GM23338 (cell line): ENCODE measurements at regions not wholly inside any gene's neighbourhood (a gene's known extent, or its start where the extent isn't known, plus 50 kb on each side); places are given as distances from the start of the nearest gene placed in this dataset.

Experiments
- ATAC-seq: fragments of 200-7000 bp; cut with Tn5 transposase; 3 replicates; pipeline ENCODE4 v1.9.1; 2020
- DNase-seq: peaks from one replicate; pipeline ENCODE4 v3.0.0-alpha.2; 2015; ENCODE audit warnings: low spot score
- H2AFZ ChIP-seq: fragments of 200-600 bp; sonication (generic); 2 replicates; pipeline ENCODE4 v1.8.0; 2016; ENCODE audit warnings: antibody characterized with exemption, mild to moderate bottlenecking, moderate library complexity
- H3F3A ChIP-seq: fragments of 200-600 bp; sonication (generic); replicated peaks from 2 replicates; pipeline ENCODE4 v1.8.0; 2017; ENCODE audit warnings: antibody characterized with exemption, mixed run types, low read depth
- H3K27ac ChIP-seq: fragments of 200-600 bp; sonication (generic); 2 replicates; pipeline ENCODE4 v1.6.1; 2016; ENCODE audit warnings: low read depth
- H3K27me3 ChIP-seq: fragments of 200-600 bp; sonication (generic); 2 replicates; pipeline ENCODE4 v1.8.0; 2016; ENCODE audit warnings: mild to moderate bottlenecking, mixed run types, moderate library complexity; ENCODE audit not compliant: insufficient read depth
- H3K36me3 ChIP-seq: fragments of 200-600 bp; sonication (generic); 2 replicates; pipeline ENCODE4 v1.8.0; 2016; ENCODE audit warnings: mild to moderate bottlenecking; ENCODE audit not compliant: insufficient read depth
- H3K4me1 ChIP-seq: fragments of 200-600 bp; sonication (generic); 2 replicates; pipeline ENCODE4 v1.8.0; 2016; ENCODE audit warnings: mild to moderate bottlenecking, moderate library complexity; ENCODE audit not compliant: insufficient read depth
- H3K4me2 ChIP-seq: fragments of 200-600 bp; sonication (generic); 2 replicates; pipeline ENCODE4 v1.7.1; 2017; ENCODE audit warnings: mixed run types
- H3K4me3 ChIP-seq: fragments of 200-600 bp; sonication (generic); 2 replicates; pipeline ENCODE4 v1.6.1; 2016; ENCODE audit warnings: mixed run types
- H3K79me2 ChIP-seq: fragments of 200-600 bp; sonication (generic); replicated peaks from 2 replicates; pipeline ENCODE4 v1.8.0; 2017; ENCODE audit warnings: mild to moderate bottlenecking; ENCODE audit not compliant: insufficient read depth
- H3K9me2 ChIP-seq: fragments of 200-600 bp; sonication (generic); 2 replicates; pipeline ENCODE4 v1.8.0; 2017; ENCODE audit not compliant: insufficient read depth
- H4K20me1 ChIP-seq: fragments of 200-600 bp; sonication (generic); replicated peaks from 2 replicates; pipeline ENCODE4 v1.8.0; 2017; ENCODE audit warnings: mild to moderate bottlenecking; ENCODE audit not compliant: insufficient read depth
- H3K27ac Mint-ChIP-seq: 2 replicates; pipeline ENCODE4 v1.8.0; 2020; ENCODE audit warnings: inconsistent platforms, mild to moderate bottlenecking, moderate library complexity, mixed read lengths
- H3K27me3 Mint-ChIP-seq: 3 replicates; pipeline ENCODE4 v1.8.0; 2022; ENCODE audit warnings: low read depth, mild to moderate bottlenecking, moderate library complexity, mixed read lengths, inconsistent platforms; ENCODE audit not compliant: insufficient read depth, poor library complexity
- H3K36me3 Mint-ChIP-seq: 3 replicates; pipeline ENCODE4 v1.8.0; 2021; ENCODE audit warnings: low read depth, mild to moderate bottlenecking, inconsistent platforms, moderate library complexity, mixed read lengths
- H3K4me1 Mint-ChIP-seq: 3 replicates; pipeline ENCODE4 v1.8.0; 2020; ENCODE audit warnings: mild to moderate bottlenecking, inconsistent platforms, mixed read lengths
- H3K4me3 Mint-ChIP-seq: 3 replicates; pipeline ENCODE4 v1.8.0; 2021; ENCODE audit warnings: moderate library complexity, mild to moderate bottlenecking, inconsistent platforms, mixed read lengths
- H3K9me3 Mint-ChIP-seq: 3 replicates; pipeline ENCODE4 v1.8.0; 2020; ENCODE audit warnings: moderate library complexity, mild to moderate bottlenecking, inconsistent platforms, mixed read lengths
- CREB1 ChIP-seq: fragments of 250-450 bp; sonication (Bioruptor Pico); IDR thresholded peaks from 2 replicates; pipeline ENCODE4 v1.5.0; 2020; ENCODE audit warnings: low read depth, mild to moderate bottlenecking, moderate library complexity
- EZH2 ChIP-seq: fragments of 200-600 bp; sonication (generic); IDR thresholded peaks from one replicate; pipeline ENCODE4 v1.8.0; 2017; ENCODE audit warnings: antibody characterized with exemption, mild to moderate bottlenecking, low read depth; ENCODE audit not compliant: unreplicated experiment
- EZH2phosphoT487 ChIP-seq: fragments of 200-600 bp; sonication (generic); IDR thresholded peaks from one replicate; pipeline ENCODE4 v1.8.1; 2018; ENCODE audit warnings: antibody characterized with exemption; ENCODE audit not compliant: unreplicated experiment
- JUNB ChIP-seq: IDR thresholded peaks from one replicate; pipeline ENCODE4 v1.6.1; 2016; ENCODE audit warnings: antibody characterized with exemption; ENCODE audit not compliant: unreplicated experiment
- NANOG ChIP-seq: IDR thresholded peaks from 2 replicates; pipeline ENCODE4 v1.6.1; 2016; ENCODE audit warnings: antibody characterized with exemption, borderline replicate concordance
- POLR2AphosphoS5 ChIP-seq: IDR thresholded peaks from 2 replicates; pipeline ENCODE4 v1.6.1; 2016; ENCODE audit warnings: antibody characterized with exemption, low read depth
- STAT1 ChIP-seq: IDR thresholded peaks from one replicate; pipeline ENCODE4 v1.6.1; 2016; ENCODE audit warnings: antibody characterized with exemption; ENCODE audit not compliant: unreplicated experiment
- ZNF114 ChIP-seq: fragments of 250-450 bp; sonication (Bioruptor Pico); IDR thresholded peaks from 2 replicates; pipeline ENCODE4 v1.5.0; 2020; ENCODE audit warnings: mild to moderate bottlenecking, moderate library complexity
- ZNF331 ChIP-seq: fragments of 250-450 bp; sonication (Bioruptor Pico); IDR thresholded peaks from 2 replicates; pipeline ENCODE4 v1.5.0; 2020; ENCODE audit warnings: low read depth, mild to moderate bottlenecking, moderate library complexity
- ZNF462 ChIP-seq: fragments of 250-450 bp; sonication (Bioruptor Pico); IDR thresholded peaks from 2 replicates; pipeline ENCODE4 v1.5.0; 2020; ENCODE audit warnings: mild to moderate bottlenecking, moderate library complexity
- TF ChIP-seq, protein P1 (sequence below), 2 experiments: fragments of 200-600 bp in 1 of 2; sonication (generic) in 1 of 2; conservative IDR thresholded peaks; 2 replicates each; pipeline versions ENCODE4 v1.5.1 to v1.6.1; 2016 to 2017; ENCODE audit warnings: antibody characterized with exemption in 2 of 2, low read depth in 2 of 2, mild to moderate bottlenecking in 2 of 2, moderate library complexity in 1 of 2
- TF ChIP-seq, protein P2 (sequence below): IDR thresholded peaks from 2 replicates; pipeline ENCODE4 v1.6.1; 2016; ENCODE audit warnings: antibody characterized with exemption
- TF ChIP-seq, protein P3 (sequence below): IDR thresholded peaks from one replicate; pipeline ENCODE4 v1.6.1; 2018; ENCODE audit warnings: antibody characterized with exemption; ENCODE audit not compliant: unreplicated experiment

DNA sequence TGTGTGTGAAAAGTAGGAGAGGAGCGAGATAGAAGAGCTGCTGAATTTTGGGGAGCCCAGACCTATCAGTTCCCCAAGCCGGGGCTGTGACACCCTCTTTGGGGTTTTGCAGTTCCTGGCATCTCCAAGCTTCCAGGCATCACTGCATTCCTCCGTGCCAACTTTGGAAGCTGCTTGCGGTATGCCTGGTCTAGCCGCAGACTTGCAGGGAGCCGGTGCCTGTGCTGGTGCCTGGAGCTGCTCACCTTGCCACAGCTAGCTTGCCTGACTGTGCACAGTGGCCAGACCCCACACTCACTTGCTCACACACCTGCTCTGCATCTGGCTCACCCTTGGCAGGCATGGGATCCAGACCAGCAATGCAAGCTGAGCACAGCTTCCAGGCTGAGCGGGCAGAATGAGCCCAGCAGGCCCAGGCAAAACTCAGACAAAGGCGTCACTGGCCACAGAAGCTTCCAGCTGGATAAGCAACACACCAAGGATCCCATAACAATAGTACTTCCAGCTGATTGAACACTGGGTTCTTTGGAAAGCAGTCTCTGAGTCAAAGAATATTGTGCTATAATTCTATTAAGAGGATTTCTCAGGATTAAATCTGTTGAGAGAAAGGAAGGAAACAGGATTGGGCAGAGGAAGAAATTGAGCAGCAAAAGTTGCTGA lies 390.9 kb downstream of the TEX13C start:
- Histone ChIP-seq H3K4me3 (no peak overlapping the region), H3K4me1 (no peaks in the 10 kb centered on the region), H3K9me2 (no peaks in the 10 kb centered on the region), H3K27me3 (no peaks in the 10 kb centered on the region), H3K36me3 (no peaks in the 10 kb centered on the region), H4K20me1 (no peaks in the 10 kb centered on the region), H2AFZ (no peak overlapping the region), H3K4me2 (no peak overlapping the region), H3F3A (no peaks in the 10 kb centered on the region), H3K79me2 (no peaks in the 10 kb centered on the region), H3K27ac (no peak overlapping the region)
- TF ChIP-seq POLR2AphosphoS5 = no peak
- TF ChIP-seq CREB1 = no peak
- no peak for TF ChIP-seq EZH2
- no peak for TF ChIP-seq JUNB
- TF ChIP-seq NANOG = no peak
- TF ChIP-seq, protein P1, sequence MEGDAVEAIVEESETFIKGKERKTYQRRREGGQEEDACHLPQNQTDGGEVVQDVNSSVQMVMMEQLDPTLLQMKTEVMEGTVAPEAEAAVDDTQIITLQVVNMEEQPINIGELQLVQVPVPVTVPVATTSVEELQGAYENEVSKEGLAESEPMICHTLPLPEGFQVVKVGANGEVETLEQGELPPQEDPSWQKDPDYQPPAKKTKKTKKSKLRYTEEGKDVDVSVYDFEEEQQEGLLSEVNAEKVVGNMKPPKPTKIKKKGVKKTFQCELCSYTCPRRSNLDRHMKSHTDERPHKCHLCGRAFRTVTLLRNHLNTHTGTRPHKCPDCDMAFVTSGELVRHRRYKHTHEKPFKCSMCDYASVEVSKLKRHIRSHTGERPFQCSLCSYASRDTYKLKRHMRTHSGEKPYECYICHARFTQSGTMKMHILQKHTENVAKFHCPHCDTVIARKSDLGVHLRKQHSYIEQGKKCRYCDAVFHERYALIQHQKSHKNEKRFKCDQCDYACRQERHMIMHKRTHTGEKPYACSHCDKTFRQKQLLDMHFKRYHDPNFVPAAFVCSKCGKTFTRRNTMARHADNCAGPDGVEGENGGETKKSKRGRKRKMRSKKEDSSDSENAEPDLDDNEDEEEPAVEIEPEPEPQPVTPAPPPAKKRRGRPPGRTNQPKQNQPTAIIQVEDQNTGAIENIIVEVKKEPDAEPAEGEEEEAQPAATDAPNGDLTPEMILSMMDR (conservative IDR thresholded peaks at IDR 0.05; ENCODE audit: low read depth in 2 of 2) = no peak
- TF ChIP-seq ZNF462 (CRISPR knock-in tag) = no peak
- TF ChIP-seq ZNF331 = no peak
- TF ChIP-seq EZH2phosphoT487 = no peak
- TF ChIP-seq STAT1 = no peak
- TF ChIP-seq ZNF114 (CRISPR knock-in tag) = no peak
- TF ChIP-seq, protein P2, sequence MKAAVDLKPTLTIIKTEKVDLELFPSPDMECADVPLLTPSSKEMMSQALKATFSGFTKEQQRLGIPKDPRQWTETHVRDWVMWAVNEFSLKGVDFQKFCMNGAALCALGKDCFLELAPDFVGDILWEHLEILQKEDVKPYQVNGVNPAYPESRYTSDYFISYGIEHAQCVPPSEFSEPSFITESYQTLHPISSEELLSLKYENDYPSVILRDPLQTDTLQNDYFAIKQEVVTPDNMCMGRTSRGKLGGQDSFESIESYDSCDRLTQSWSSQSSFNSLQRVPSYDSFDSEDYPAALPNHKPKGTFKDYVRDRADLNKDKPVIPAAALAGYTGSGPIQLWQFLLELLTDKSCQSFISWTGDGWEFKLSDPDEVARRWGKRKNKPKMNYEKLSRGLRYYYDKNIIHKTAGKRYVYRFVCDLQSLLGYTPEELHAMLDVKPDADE = no peak
- TF ChIP-seq, protein P3, sequence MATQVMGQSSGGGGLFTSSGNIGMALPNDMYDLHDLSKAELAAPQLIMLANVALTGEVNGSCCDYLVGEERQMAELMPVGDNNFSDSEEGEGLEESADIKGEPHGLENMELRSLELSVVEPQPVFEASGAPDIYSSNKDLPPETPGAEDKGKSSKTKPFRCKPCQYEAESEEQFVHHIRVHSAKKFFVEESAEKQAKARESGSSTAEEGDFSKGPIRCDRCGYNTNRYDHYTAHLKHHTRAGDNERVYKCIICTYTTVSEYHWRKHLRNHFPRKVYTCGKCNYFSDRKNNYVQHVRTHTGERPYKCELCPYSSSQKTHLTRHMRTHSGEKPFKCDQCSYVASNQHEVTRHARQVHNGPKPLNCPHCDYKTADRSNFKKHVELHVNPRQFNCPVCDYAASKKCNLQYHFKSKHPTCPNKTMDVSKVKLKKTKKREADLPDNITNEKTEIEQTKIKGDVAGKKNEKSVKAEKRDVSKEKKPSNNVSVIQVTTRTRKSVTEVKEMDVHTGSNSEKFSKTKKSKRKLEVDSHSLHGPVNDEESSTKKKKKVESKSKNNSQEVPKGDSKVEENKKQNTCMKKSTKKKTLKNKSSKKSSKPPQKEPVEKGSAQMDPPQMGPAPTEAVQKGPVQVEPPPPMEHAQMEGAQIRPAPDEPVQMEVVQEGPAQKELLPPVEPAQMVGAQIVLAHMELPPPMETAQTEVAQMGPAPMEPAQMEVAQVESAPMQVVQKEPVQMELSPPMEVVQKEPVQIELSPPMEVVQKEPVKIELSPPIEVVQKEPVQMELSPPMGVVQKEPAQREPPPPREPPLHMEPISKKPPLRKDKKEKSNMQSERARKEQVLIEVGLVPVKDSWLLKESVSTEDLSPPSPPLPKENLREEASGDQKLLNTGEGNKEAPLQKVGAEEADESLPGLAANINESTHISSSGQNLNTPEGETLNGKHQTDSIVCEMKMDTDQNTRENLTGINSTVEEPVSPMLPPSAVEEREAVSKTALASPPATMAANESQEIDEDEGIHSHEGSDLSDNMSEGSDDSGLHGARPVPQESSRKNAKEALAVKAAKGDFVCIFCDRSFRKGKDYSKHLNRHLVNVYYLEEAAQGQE = no peak
- ATAC-seq (no peak; the same call in 2 of the 3 replicates), DNase-seq (no peak)
- Mint-ChIP-seq H3K36me3 (peaks cover 3% of the 10 kb centered on the region; the same call in 1 of the 3 replicates), H3K4me3 (no peak overlapping the region), H3K27ac (no peak overlapping the region; the same call in 1 of the 2 replicates), H3K9me3 (no peaks in the 10 kb centered on the region), H3K27me3 (peaks cover 3% of the 10 kb centered on the region), H3K4me1 (no peaks in the 10 kb centered on the region)
